GM12875 (cell line): ENCODE measurements at regions not wholly inside any gene's neighbourhood (a gene's known extent, or its start where the extent isn't known, plus 50 kb on each side); places are given as distances from the start of the nearest gene placed in this dataset.

Source experiments
- H3K4me3 ChIP-seq: one replicate; pipeline ENCODE4 v1.5.1; 2011; ENCODE audit warnings: low read depth, low read length, control low read depth
- TF ChIP-seq, protein P1 (sequence below): IDR thresholded peaks from 2 replicates; pipeline ENCODE4 v1.5.1; 2011; ENCODE audit warnings: low read depth, mild to moderate bottlenecking, control low read depth, inconsistent platforms, low read length, moderate library complexity, borderline replicate concordance; ENCODE audit not compliant: insufficient read depth

DNA sequence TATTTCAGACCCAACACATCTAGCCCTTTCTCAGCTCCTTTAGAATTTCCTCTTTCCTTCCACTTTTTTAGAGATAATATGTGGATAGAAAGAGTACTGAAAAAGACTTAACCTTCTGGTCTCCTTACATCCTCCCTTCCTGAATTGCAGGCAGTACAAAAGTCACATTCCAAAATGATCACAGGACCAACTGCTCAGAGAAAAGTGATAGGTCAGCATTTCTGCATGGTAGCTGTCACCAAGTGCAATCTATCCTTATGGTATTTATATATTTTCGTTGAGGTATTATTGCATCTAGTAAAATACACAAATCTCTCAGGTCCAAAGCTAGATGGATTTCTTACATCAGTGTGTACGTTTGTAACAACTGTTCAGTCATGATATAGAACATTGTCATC is 427.5 kb downstream of the LPIN1 start:
- no peak overlapping the region for H3K4me3 ChIP-seq
- TF ChIP-seq, protein P1, sequence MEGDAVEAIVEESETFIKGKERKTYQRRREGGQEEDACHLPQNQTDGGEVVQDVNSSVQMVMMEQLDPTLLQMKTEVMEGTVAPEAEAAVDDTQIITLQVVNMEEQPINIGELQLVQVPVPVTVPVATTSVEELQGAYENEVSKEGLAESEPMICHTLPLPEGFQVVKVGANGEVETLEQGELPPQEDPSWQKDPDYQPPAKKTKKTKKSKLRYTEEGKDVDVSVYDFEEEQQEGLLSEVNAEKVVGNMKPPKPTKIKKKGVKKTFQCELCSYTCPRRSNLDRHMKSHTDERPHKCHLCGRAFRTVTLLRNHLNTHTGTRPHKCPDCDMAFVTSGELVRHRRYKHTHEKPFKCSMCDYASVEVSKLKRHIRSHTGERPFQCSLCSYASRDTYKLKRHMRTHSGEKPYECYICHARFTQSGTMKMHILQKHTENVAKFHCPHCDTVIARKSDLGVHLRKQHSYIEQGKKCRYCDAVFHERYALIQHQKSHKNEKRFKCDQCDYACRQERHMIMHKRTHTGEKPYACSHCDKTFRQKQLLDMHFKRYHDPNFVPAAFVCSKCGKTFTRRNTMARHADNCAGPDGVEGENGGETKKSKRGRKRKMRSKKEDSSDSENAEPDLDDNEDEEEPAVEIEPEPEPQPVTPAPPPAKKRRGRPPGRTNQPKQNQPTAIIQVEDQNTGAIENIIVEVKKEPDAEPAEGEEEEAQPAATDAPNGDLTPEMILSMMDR, result no peak

DNA sequence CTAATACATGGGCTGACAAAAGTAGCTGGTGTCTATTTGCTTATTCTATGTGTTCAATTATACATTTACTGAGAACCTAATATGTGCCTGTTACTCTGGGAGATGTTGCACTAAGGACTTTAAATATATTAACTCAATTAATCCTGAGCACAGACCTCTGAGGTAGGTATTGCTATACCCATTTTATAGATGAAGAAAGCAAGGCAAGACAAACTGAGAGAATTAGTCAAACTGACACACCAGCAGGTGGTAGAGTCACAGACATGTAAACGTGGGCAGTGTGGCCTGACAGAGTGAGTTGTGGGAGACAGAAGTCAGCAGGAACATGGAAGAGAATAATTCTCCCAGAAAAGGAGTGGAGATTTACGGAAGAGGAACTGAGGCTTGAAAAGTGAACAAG is 428.9 kb downstream of the LPIN1 start:
- H3K4me3 ChIP-seq, result no peak overlapping the region
- TF ChIP-seq, protein P1, result no peak

DNA sequence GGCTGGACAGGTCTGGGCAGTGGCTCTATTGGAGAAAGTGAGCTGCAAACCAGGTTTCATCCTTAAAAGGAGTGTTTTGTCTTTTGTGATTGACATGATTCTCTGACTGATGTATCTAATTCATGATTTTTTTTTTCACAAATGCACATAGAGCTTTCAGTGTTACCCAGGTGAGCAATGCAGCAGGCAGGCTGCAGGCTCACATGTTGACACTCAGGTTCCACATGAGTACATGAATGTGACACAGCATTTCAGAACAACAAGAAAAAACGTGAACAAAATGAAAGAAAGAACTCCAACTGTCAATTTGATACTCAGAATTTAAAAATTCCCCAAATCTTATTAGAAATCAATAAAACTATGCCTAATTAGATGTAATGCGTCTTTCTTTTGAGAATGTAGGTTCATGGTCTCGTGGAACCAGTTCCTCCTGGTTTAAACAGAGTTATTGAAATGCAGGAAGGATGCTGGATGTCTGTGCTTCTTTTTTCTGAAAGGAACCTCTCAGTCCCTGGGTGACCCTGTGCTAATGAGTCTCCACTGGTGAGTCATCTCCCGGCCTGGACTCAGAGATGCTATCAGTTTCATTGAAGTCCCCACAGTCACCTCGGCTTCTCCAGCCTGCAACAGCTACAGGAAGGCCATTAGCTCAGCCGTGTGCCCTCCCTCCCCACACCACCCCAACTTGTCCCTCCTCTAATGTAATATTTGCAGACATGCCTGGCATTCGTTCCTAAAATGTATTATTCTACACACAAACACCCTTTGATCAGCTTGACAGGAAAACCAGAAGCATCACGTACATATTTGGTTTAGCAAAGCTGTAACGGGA is 430.4 kb downstream of the LPIN1 start:
- H3K4me3 ChIP-seq, result no peak overlapping the region
- TF ChIP-seq, protein P1, result no peak

DNA sequence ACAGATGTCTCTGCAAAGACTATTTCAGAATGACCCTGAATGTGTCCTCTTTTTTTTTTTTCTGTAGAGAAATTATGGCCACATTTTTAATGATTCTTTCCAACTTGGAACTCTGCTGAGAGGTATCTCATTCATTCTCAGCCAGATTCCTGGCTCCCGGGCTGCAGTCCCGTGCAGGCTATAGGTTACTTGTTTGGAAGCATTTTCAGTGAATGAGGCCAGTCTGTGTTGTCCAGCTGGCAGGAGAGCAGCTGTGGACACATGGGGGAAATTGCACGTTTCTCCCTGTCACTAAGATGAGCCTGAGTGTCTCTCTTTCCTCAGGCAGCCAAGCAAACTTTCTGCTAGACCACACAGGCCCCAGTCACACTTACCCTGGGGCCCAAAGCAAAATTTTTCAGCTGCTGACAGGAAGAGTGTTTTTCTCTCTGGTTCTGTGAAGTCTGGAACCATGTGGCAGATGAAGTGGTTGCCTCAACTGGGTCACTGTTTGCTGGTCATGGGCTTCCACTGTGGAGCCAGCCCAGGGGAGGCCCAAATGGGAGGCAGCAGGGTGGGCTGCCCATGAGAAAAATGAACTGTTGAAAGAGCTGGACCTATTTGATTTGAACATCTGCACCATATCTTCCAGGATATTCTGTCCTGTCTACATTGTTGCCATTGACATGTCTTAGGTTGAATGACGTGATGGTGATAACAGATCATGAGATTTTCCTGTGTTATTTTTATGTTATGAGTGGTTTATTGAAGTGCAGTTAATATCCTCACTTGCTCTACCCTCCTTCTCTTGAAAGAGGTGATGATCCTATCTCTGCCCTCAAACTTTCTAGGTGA is 431.2 kb downstream of the LPIN1 start:
- TF ChIP-seq, protein P1, result no peak
- no peak overlapping the region for H3K4me3 ChIP-seq

DNA sequence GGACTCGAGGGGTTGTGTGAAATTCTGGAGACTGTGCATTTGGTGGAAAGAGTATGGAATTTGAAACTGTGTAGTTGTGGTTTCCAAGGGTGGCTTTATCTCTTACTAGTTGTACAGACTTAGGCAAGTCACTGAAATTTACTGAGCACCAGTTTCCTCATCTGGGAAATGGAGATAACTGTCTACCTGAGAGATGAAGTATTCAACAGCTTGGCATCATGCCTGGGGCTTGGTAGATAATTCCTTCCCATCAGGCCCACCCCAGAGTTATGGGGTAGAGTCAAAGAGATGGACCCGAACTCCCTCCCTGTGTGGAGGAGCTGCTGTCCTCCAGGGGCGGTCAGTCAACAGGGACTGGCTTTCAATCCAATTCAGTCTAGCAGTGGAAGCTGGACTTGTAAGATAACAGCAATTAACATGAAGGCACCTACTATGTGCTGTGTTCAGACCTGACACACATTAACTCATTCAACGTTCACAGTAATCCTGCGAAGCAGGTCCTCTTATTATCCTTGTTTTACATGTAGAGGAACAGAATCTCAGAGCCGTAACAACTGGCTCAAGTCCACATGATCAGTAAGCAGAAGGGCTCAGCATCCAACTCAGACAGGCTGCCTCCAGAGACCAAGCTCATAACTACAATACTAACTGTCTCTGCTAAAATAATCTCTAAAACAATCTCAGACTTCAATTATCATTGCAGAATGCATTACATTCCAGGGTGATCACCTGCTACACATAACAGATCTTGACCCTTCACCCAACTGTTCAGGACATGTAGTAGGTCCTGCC is 432.1 kb downstream of the LPIN1 start:
- TF ChIP-seq, protein P1, result no peak
- H3K4me3 ChIP-seq, result no peak overlapping the region

DNA sequence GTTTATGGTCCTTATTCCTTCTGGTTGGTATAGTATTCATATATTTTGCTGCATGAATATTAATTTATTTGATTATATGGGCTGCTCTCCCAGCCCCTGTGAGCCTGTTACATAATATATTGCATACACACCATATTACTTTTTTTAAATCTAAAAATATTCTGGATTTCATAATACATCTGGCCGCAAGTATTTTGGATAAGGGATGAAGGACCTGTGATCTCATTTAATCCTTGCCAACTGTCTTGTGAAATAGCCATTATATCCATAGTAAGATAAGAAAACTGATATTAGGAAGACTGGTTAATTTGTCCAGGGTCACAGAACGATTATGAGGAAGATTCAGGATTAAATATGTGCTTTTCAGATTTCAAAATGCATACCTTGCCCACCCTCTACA is 433.6 kb downstream of the LPIN1 start:
- TF ChIP-seq, protein P1, result no peak
- H3K4me3 ChIP-seq, result no peak overlapping the region
